ENCODE measurements at regions not wholly inside any gene's neighbourhood (a gene's known extent, or its start where the extent isn't known, plus 50 kb on each side); places are given as distances from the start of the nearest gene placed in this dataset.

- Histone ChIP-seq H3K27me3 (ENCODE audit: control insufficient read depth in 2 of 2, insufficient read depth in 1 of 2, low read length in 1 of 2) (no peaks in the 10 kb centered on the region), H3K4me3 (ENCODE audit: low read length in 2 of 2) (no peak overlapping the region), H3K27ac (ENCODE audit: low read depth in 1 of 2, low read length in 1 of 2) (no peak overlapping the region), H3K9me3 (ENCODE audit: control insufficient read depth in 2 of 2, insufficient read depth in 1 of 2, low read length in 1 of 2) (no peaks in the 10 kb centered on the region), H3K4me1 (ENCODE audit: control insufficient read depth in 2 of 2, insufficient read depth in 2 of 2, low read length in 2 of 2) (no peaks in the 10 kb centered on the region), H3K36me3 (ENCODE audit: control insufficient read depth in 2 of 2, insufficient read depth in 2 of 2, low read length in 1 of 2) (no peaks in the 10 kb centered on the region)
- WGBS, result 70% methylated on average over 5 of the region's 5 CpGs
- DNase-seq (ENCODE audit: low read depth in 6 of 9, low spot score in 9 of 9), result no peak
Measured at GRCh38 chr14:81662066-81662465, 128.4 kb upstream of the SEL1L start.

GRCh38 chr14:81662570-81663197, 129.0 kb upstream of the SEL1L start:
- H3K27me3 ChIP-seq (ENCODE audit: control insufficient read depth in 2 of 2, insufficient read depth in 1 of 2, low read length in 1 of 2), result no peaks in the 10 kb centered on the region
- no peaks in the 10 kb centered on the region for H3K4me1 ChIP-seq (ENCODE audit: control insufficient read depth in 2 of 2, insufficient read depth in 2 of 2, low read length in 2 of 2)
- no peak overlapping the region for H3K27ac ChIP-seq (ENCODE audit: low read depth in 1 of 2, low read length in 1 of 2)
- no peak for DNase-seq (ENCODE audit: low read depth in 6 of 9, low spot score in 9 of 9)
- H3K4me3 ChIP-seq (ENCODE audit: low read length in 2 of 2), result no peak overlapping the region
- H3K9me3 ChIP-seq (ENCODE audit: control insufficient read depth in 2 of 2, insufficient read depth in 1 of 2, low read length in 1 of 2), result no peaks in the 10 kb centered on the region
- WGBS, result 89% methylated on average over 2 of the region's 2 CpGs
- H3K36me3 ChIP-seq (ENCODE audit: control insufficient read depth in 2 of 2, insufficient read depth in 2 of 2, low read length in 1 of 2), result no peaks in the 10 kb centered on the region

GRCh38 chr14:81668626-81669274, 135.1 kb upstream of the SEL1L start:
- H3K36me3 ChIP-seq (ENCODE audit: control insufficient read depth in 2 of 2, insufficient read depth in 2 of 2, low read length in 1 of 2), result no peaks in the 10 kb centered on the region
- no peak overlapping the region for H3K27ac ChIP-seq (ENCODE audit: low read depth in 1 of 2, low read length in 1 of 2)
- H3K4me1 ChIP-seq (ENCODE audit: control insufficient read depth in 2 of 2, insufficient read depth in 2 of 2, low read length in 2 of 2), result no peaks in the 10 kb centered on the region
- WGBS, result 94% methylated on average over 32 of the region's 32 CpGs
- no peaks in the 10 kb centered on the region for H3K27me3 ChIP-seq (ENCODE audit: control insufficient read depth in 2 of 2, insufficient read depth in 1 of 2, low read length in 1 of 2)
- peaks cover 0 to 7% of the 10 kb centered on the region in 2 donors for H3K9me3 ChIP-seq (ENCODE audit: control insufficient read depth in 2 of 2, insufficient read depth in 1 of 2, low read length in 1 of 2)
- no peak for DNase-seq (ENCODE audit: low read depth in 6 of 9, low spot score in 9 of 9)
- H3K4me3 ChIP-seq (ENCODE audit: low read length in 2 of 2), result no peak overlapping the region

- 96% methylated on average over 2 of the region's 2 CpGs for WGBS
- no peaks in the 10 kb centered on the region for H3K4me1 ChIP-seq (ENCODE audit: control insufficient read depth in 2 of 2, insufficient read depth in 2 of 2, low read length in 2 of 2)
- H3K4me3 ChIP-seq (ENCODE audit: low read length in 2 of 2), result no peak overlapping the region
- no peak for DNase-seq (ENCODE audit: low read depth in 6 of 9, low spot score in 9 of 9)
- no peak overlapping the region for H3K27ac ChIP-seq (ENCODE audit: low read depth in 1 of 2, low read length in 1 of 2)
- no peaks in the 10 kb centered on the region for H3K27me3 ChIP-seq (ENCODE audit: control insufficient read depth in 2 of 2, insufficient read depth in 1 of 2, low read length in 1 of 2)
- no peaks in the 10 kb centered on the region for H3K36me3 ChIP-seq (ENCODE audit: control insufficient read depth in 2 of 2, insufficient read depth in 2 of 2, low read length in 1 of 2)
- peaks cover 0 to 7% of the 10 kb centered on the region in 2 donors for H3K9me3 ChIP-seq (ENCODE audit: control insufficient read depth in 2 of 2, insufficient read depth in 1 of 2, low read length in 1 of 2)
Measured at GRCh38 chr14:81669308-81669707, 135.7 kb upstream of the SEL1L start.

GRCh38 chr14:81673930-81674329, 140.3 kb upstream of the SEL1L start:
- no peak overlapping the region for H3K27ac ChIP-seq (ENCODE audit: low read depth in 1 of 2, low read length in 1 of 2)
- WGBS, result 72% methylated on average over 3 of the region's 3 CpGs

GRCh38 chr14:81676395-81676794, 142.7 kb upstream of the SEL1L start:
- WGBS, result 81% methylated on average over 2 of the region's 2 CpGs
- DNase-seq (ENCODE audit: low read depth in 6 of 9, low spot score in 9 of 9), result no peak
- Histone ChIP-seq H3K27ac (ENCODE audit: low read depth in 1 of 2, low read length in 1 of 2) (no peak overlapping the region), H3K4me1 (ENCODE audit: control insufficient read depth in 2 of 2, insufficient read depth in 2 of 2, low read length in 2 of 2) (no peaks in the 10 kb centered on the region), H3K36me3 (ENCODE audit: control insufficient read depth in 2 of 2, insufficient read depth in 2 of 2, low read length in 1 of 2) (no peaks in the 10 kb centered on the region), H3K27me3 (ENCODE audit: control insufficient read depth in 2 of 2, insufficient read depth in 1 of 2, low read length in 1 of 2) (no peaks in the 10 kb centered on the region), H3K9me3 (ENCODE audit: control insufficient read depth in 2 of 2, insufficient read depth in 1 of 2, low read length in 1 of 2) (no peaks in the 10 kb centered on the region), H3K4me3 (ENCODE audit: low read length in 2 of 2) (no peak overlapping the region)

More at GRCh38 chr14:81673930-81674329, 140.3 kb upstream of the SEL1L start:
- Histone ChIP-seq H3K4me3 (ENCODE audit: low read length in 2 of 2) (no peak overlapping the region), H3K9me3 (ENCODE audit: control insufficient read depth in 2 of 2, insufficient read depth in 1 of 2, low read length in 1 of 2) (peaks cover 0 to 2% of the 10 kb centered on the region in 2 donors), H3K27me3 (ENCODE audit: control insufficient read depth in 2 of 2, insufficient read depth in 1 of 2, low read length in 1 of 2) (no peaks in the 10 kb centered on the region), H3K4me1 (ENCODE audit: control insufficient read depth in 2 of 2, insufficient read depth in 2 of 2, low read length in 2 of 2) (no peaks in the 10 kb centered on the region), H3K36me3 (ENCODE audit: control insufficient read depth in 2 of 2, insufficient read depth in 2 of 2, low read length in 1 of 2) (no peaks in the 10 kb centered on the region)
- no peak for DNase-seq (ENCODE audit: low read depth in 6 of 9, low spot score in 9 of 9)

- no peak for DNase-seq (ENCODE audit: low read depth in 6 of 9, low spot score in 9 of 9)
- 86% methylated on average over 7 of the region's 7 CpGs for WGBS
- H3K27me3 ChIP-seq (ENCODE audit: control insufficient read depth in 2 of 2, insufficient read depth in 1 of 2, low read length in 1 of 2), result no peaks in the 10 kb centered on the region
- H3K9me3 ChIP-seq (ENCODE audit: control insufficient read depth in 2 of 2, insufficient read depth in 1 of 2, low read length in 1 of 2), result no peaks in the 10 kb centered on the region
- H3K4me1 ChIP-seq (ENCODE audit: control insufficient read depth in 2 of 2, insufficient read depth in 2 of 2, low read length in 2 of 2), result no peaks in the 10 kb centered on the region
- no peak overlapping the region for H3K27ac ChIP-seq (ENCODE audit: low read depth in 1 of 2, low read length in 1 of 2)
- no peaks in the 10 kb centered on the region for H3K36me3 ChIP-seq (ENCODE audit: control insufficient read depth in 2 of 2, insufficient read depth in 2 of 2, low read length in 1 of 2)
- H3K4me3 ChIP-seq (ENCODE audit: low read length in 2 of 2), result no peak overlapping the region
Measured at GRCh38 chr14:81676879-81677278, 143.2 kb upstream of the SEL1L start.

GRCh38 chr14:81677736-81678135, 144.1 kb upstream of the SEL1L start:
- 94% methylated on average over 1 of the region's 1 CpG for WGBS
- no peak overlapping the region for H3K27ac ChIP-seq (ENCODE audit: low read depth in 1 of 2, low read length in 1 of 2)

GRCh38 chr14:81679226-81679625, 145.6 kb upstream of the SEL1L start:
- H3K27ac ChIP-seq (ENCODE audit: low read depth in 1 of 2, low read length in 1 of 2), result no peak overlapping the region
- H3K9me3 ChIP-seq (ENCODE audit: control insufficient read depth in 2 of 2, insufficient read depth in 1 of 2, low read length in 1 of 2), result no peaks in the 10 kb centered on the region
- WGBS, result 96% methylated on average over 20 of the region's 20 CpGs

More at GRCh38 chr14:81677736-81678135, 144.1 kb upstream of the SEL1L start:
- Histone ChIP-seq H3K9me3 (ENCODE audit: control insufficient read depth in 2 of 2, insufficient read depth in 1 of 2, low read length in 1 of 2) (no peaks in the 10 kb centered on the region), H3K36me3 (ENCODE audit: control insufficient read depth in 2 of 2, insufficient read depth in 2 of 2, low read length in 1 of 2) (no peaks in the 10 kb centered on the region), H3K4me3 (ENCODE audit: low read length in 2 of 2) (no peak overlapping the region), H3K27me3 (ENCODE audit: control insufficient read depth in 2 of 2, insufficient read depth in 1 of 2, low read length in 1 of 2) (no peaks in the 10 kb centered on the region), H3K4me1 (ENCODE audit: control insufficient read depth in 2 of 2, insufficient read depth in 2 of 2, low read length in 2 of 2) (no peaks in the 10 kb centered on the region)
- no peak for DNase-seq (ENCODE audit: low read depth in 6 of 9, low spot score in 9 of 9)

More at GRCh38 chr14:81679226-81679625, 145.6 kb upstream of the SEL1L start:
- Histone ChIP-seq H3K27me3 (ENCODE audit: control insufficient read depth in 2 of 2, insufficient read depth in 1 of 2, low read length in 1 of 2) (no peaks in the 10 kb centered on the region), H3K4me3 (ENCODE audit: low read length in 2 of 2) (no peak overlapping the region), H3K4me1 (ENCODE audit: control insufficient read depth in 2 of 2, insufficient read depth in 2 of 2, low read length in 2 of 2) (no peaks in the 10 kb centered on the region), H3K36me3 (ENCODE audit: control insufficient read depth in 2 of 2, insufficient read depth in 2 of 2, low read length in 1 of 2) (no peaks in the 10 kb centered on the region)
- no peak for DNase-seq (ENCODE audit: low read depth in 6 of 9, low spot score in 9 of 9)

Data from thymus (tissue), 11 donors.